Brain microvascular endothelial cell (primary cell): ENCODE measurements at regions not wholly inside any gene's neighbourhood (a gene's known extent, or its start where the extent isn't known, plus 50 kb on each side); places are given as distances from the start of the nearest gene placed in this dataset.

Experiments used
- DNase-seq: peaks from one replicate; pipeline ENCODE4 v3.0.0-alpha.2; 2020
- H3K27ac ChIP-seq: fragments of 250-450 bp; sonication (Bioruptor Pico); 2 replicates; pipeline ENCODE4 v1.5.1; 2020; ENCODE audit warnings: mild to moderate bottlenecking, moderate library complexity
- H3K27me3 ChIP-seq: fragments of 250-450 bp; sonication (Bioruptor Pico); replicated peaks from 2 replicates; pipeline ENCODE4 v1.5.1; 2020; ENCODE audit warnings: mild to moderate bottlenecking
- H3K36me3 ChIP-seq: fragments of 250-450 bp; sonication (Bioruptor Pico); replicated peaks from 2 replicates; pipeline ENCODE4 v1.5.1; 2020; ENCODE audit warnings: mild to moderate bottlenecking
- H3K4me3 ChIP-seq: 2 replicates; pipeline ENCODE4 v1.5.1; 2011; ENCODE audit warnings: low read depth, mild to moderate bottlenecking, control low read depth, low read length, moderate library complexity
- CTCF ChIP-seq: IDR thresholded peaks from 2 replicates; pipeline ENCODE4 v1.5.1; 2011; ENCODE audit warnings: low read depth, mild to moderate bottlenecking, moderate library complexity, low read length, control low read depth, inconsistent platforms; ENCODE audit errors: missing control alignments
- in situ Hi-C: cut with HindIII; loops from 2 replicates; pipeline ENCODE4 v1.10.0; 2017; ENCODE audit warnings: low sequenced_read_pairs, low pct_ligation_motif_present

GRCh38 chr1:244252211-244252610, 199.5 kb downstream of the ADSS2 start:
- DNase-seq = no peak
- in situ Hi-C loops = no loop called here
- no peak overlapping the region for H3K27ac ChIP-seq
- H3K4me3 ChIP-seq = no peak overlapping the region
- no peaks in the 10 kb centered on the region for H3K27me3 ChIP-seq
- TF ChIP-seq CTCF = no peak
- no peaks in the 10 kb centered on the region for H3K36me3 ChIP-seq

DNA sequence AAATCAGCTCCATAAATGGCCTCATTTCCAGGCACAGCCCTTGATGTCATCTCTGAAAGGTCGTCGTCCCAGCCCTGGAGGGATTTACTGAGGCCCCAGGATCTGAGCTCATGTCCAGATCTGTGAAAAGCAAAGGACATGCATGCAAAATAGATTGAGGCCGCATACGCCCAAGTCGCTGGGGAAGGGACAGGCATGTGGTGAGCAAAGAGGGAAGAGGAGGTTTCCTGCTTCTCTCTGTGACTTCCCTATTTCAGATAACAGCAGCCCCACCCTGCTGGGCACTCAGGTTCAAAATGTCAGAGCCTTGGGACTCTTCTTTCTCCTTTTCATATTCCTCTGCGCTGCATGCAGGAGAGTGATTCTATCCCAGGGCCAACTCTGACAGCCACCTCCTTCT, 197.2 kb downstream of the ADSS2 start:
- no peak for TF ChIP-seq CTCF
- no peaks in the 10 kb centered on the region for H3K27me3 ChIP-seq

GRCh38 chr1:244255426-244255965, 196.2 kb downstream of the ADSS2 start:
- Histone ChIP-seq H3K4me3 (no peak overlapping the region), H3K27ac (no peak overlapping the region), H3K36me3 (no peaks in the 10 kb centered on the region), H3K27me3 (no peaks in the 10 kb centered on the region)
- no peak for TF ChIP-seq CTCF
- no peak for DNase-seq
- in situ Hi-C loops = no loop called here

More for the DNA sequence above, 197.2 kb downstream of the ADSS2 start:
- in situ Hi-C loops = no loop called here
- no peaks in the 10 kb centered on the region for H3K36me3 ChIP-seq
- no peak overlapping the region for H3K4me3 ChIP-seq
- DNase-seq = no peak
- H3K27ac ChIP-seq = no peak overlapping the region

- Histone ChIP-seq H3K27me3 (no peaks in the 10 kb centered on the region), H3K36me3 (no peaks in the 10 kb centered on the region), H3K27ac (no peak overlapping the region), H3K4me3 (no peak overlapping the region)
- in situ Hi-C loops = no loop called here
- DNase-seq = no peak
- TF ChIP-seq CTCF = no peak
These were observed 195.5 kb downstream of the ADSS2 start for GRCh38 chr1:244256086-244256676.

- no peak overlapping the region for H3K27ac ChIP-seq
- H3K27me3 ChIP-seq = no peaks in the 10 kb centered on the region
- no peak overlapping the region for H3K4me3 ChIP-seq
- in situ Hi-C loops = no loop called here
- no peaks in the 10 kb centered on the region for H3K36me3 ChIP-seq
- no peak for TF ChIP-seq CTCF
- DNase-seq = no peak
These were observed 187.5 kb downstream of the ADSS2 start for GRCh38 chr1:244264163-244264562.

- TF ChIP-seq CTCF = no peak
- in situ Hi-C loops = no loop called here
- H3K36me3 ChIP-seq = no peaks in the 10 kb centered on the region
These were observed 186.2 kb downstream of the ADSS2 start for GRCh38 chr1:244265507-244265906.

More at GRCh38 chr1:244265507-244265906, 186.2 kb downstream of the ADSS2 start:
- H3K27me3 ChIP-seq = no peaks in the 10 kb centered on the region
- H3K27ac ChIP-seq = no peak overlapping the region
- DNase-seq = no peak
- H3K4me3 ChIP-seq = no peak overlapping the region
